A549 (cell line): ENCODE measurements at regions not wholly inside any gene's neighbourhood (a gene's known extent, or its start where the extent isn't known, plus 50 kb on each side); places are given as distances from the start of the nearest gene placed in this dataset.
"Not testable (repeated sequence)": the region's sequence is repeated elsewhere in the genome, so short reads cannot be mapped to it uniquely, and the experiment has no call there.

Experiments
- ATAC-seq, 2 experiments: fragments of 200-7000 bp in 1 of 2; fragments of >200 bp in 1 of 2; cut with Nextera tagmentation in 1 of 2; cut with Tn5 transposase in 1 of 2; 3 replicates each; pipeline versions ENCODE4 v1.8.0 to v1.9.1; 2018 to 2020; ENCODE audit warnings: mild to moderate bottlenecking in 1 of 2, moderate library complexity in 1 of 2
- CTCF ChIA-PET: fragments of 300-600 bp; sonication (Branson Sonifier 250); formaldehyde crosslinking; extraction: SDS; loops from one replicate; lab custom pipeline; 2021; ENCODE audit warnings: antibody characterized with exemption, inconsistent platforms; lab: Yijun Ruan, JAX
- POLR2A ChIA-PET: fragments of 350-600 bp; formaldehyde crosslinking; extraction: SDS; loops from one replicate; lab custom pipeline; 2021; ENCODE audit warnings: antibody characterized with exemption, inconsistent platforms; lab: Yijun Ruan, JAX
- DNase-seq, 2 experiments: peaks; one replicate each; pipeline versions ENCODE4 v3.0.0 to v3.0.0-alpha.2; 2011 to 2016; ENCODE audit warnings: low read depth in 1 of 2, low spot score in 1 of 2
- FAIRE-seq: peaks from 2 replicates; lab custom pipeline; 2011; peaks lifted over from hg19 to GRCh38; lab: Jason Lieb, UNC
- H3K27ac ChIP-seq, 2 experiments: fragments of >200 bp; sonication (Bioruptor Twin); formaldehyde crosslinking; 3 replicates each; pipeline ENCODE4 v1.5.1; 2016 to 2017
- H3K4me1 ChIP-seq: fragments of >200 bp; sonication (Bioruptor Twin); formaldehyde crosslinking; 3 replicates; pipeline ENCODE4 v1.6.1; 2016
- H3K4me2 ChIP-seq: fragments of >200 bp; sonication (Bioruptor Twin); formaldehyde crosslinking; 3 replicates; pipeline ENCODE4 v1.6.1; 2016
- H3K4me3 ChIP-seq: fragments of >200 bp; sonication (Bioruptor Twin); formaldehyde crosslinking; 3 replicates; pipeline ENCODE4 v1.5.1; 2016
- H3K9me3 ChIP-seq: fragments of >200 bp; sonication (Bioruptor Twin); formaldehyde crosslinking; 3 replicates; pipeline ENCODE4 v1.6.1; 2016
- CBX8 ChIP-seq: fragments of 200-600 bp; sonication (generic); IDR thresholded peaks from 2 replicates; pipeline ENCODE4 v1.6.1; 2016
- CEBPB ChIP-seq, 2 experiments: fragments of >200 bp in 1 of 2; sonication (Bioruptor Twin) in 1 of 2; formaldehyde crosslinking in 1 of 2; IDR thresholded peaks; 2 replicates each; pipeline ENCODE4 v1.6.1; 2012 to 2016
- CHD4 ChIP-seq: fragments of 200-600 bp; sonication (generic); IDR thresholded peaks from 2 replicates; pipeline ENCODE4 v1.6.1; 2016; ENCODE audit warnings: antibody characterized with exemption, mild to moderate bottlenecking, borderline replicate concordance
- HOXB5 ChIP-seq: fragments of 250-450 bp; sonication (Bioruptor Pico); IDR thresholded peaks from 2 replicates; pipeline ENCODE4 v1.5.0; 2020; ENCODE audit warnings: mild to moderate bottlenecking, moderate library complexity
- MAZ ChIP-seq: fragments of 150-350 bp; IDR thresholded peaks from 2 replicates; pipeline ENCODE4 v1.6.1; 2014; ENCODE audit warnings: antibody characterized with exemption, low read depth, low read length, borderline replicate concordance
- NPAS2 ChIP-seq: fragments of 250-450 bp; sonication (Bioruptor Pico); IDR thresholded peaks from 2 replicates; pipeline ENCODE4 v1.8.0; 2022; ENCODE audit warnings: mild to moderate bottlenecking, moderate library complexity, borderline replicate concordance
- RFX5 ChIP-seq: fragments of 450-650 bp; IDR thresholded peaks from 2 replicates; pipeline ENCODE4 v1.7.1; 2014; ENCODE audit warnings: antibody characterized with exemption, mild to moderate bottlenecking, moderate library complexity
- RNF2 ChIP-seq: fragments of 200-600 bp; sonication (generic); IDR thresholded peaks from 2 replicates; pipeline ENCODE4 v1.6.1; 2016; ENCODE audit warnings: low read depth, mild to moderate bottlenecking, antibody characterized with exemption, moderate library complexity, borderline replicate concordance
- SMC3 ChIP-seq: fragments of >200 bp; sonication (Bioruptor Twin); formaldehyde crosslinking; IDR thresholded peaks from 3 replicates; pipeline ENCODE4 v1.6.1; 2018; ENCODE audit warnings: inconsistent platforms
- ZNF302 ChIP-seq: fragments of 250-450 bp; sonication (Bioruptor Pico); IDR thresholded peaks from 2 replicates; pipeline ENCODE4 v1.9.0; 2021; ENCODE audit warnings: inconsistent platforms, mild to moderate bottlenecking, moderate library complexity
- WGBS: methylation state at CpG from one replicate; pipeline ENCODE4 v1.1.6; 2017; ENCODE audit errors: missing lambda C conversion rate; 5-methylcytosine and 5-hydroxymethylcytosine counted together
- TF ChIP-seq, protein P1 (sequence below): IDR thresholded peaks from 2 replicates; pipeline ENCODE4 v1.6.1; 2012; ENCODE audit warnings: low read depth, borderline replicate concordance
- TF ChIP-seq, protein P2 (sequence below): fragments of >200 bp; sonication (Bioruptor Twin); formaldehyde crosslinking; IDR thresholded peaks from 3 replicates; pipeline ENCODE4 v1.5.1; 2016
- TF ChIP-seq, protein P3 (sequence below): fragments of 150-350 bp; IDR thresholded peaks from 2 replicates; pipeline ENCODE4 v1.6.1; 2014; ENCODE audit warnings: low read depth, mild to moderate bottlenecking, low read length
- TF ChIP-seq, protein P4 (sequence below): fragments of >200 bp; sonication (Bioruptor Twin); formaldehyde crosslinking; IDR thresholded peaks from 2 replicates; pipeline ENCODE4 v1.6.1; 2016

DNA sequence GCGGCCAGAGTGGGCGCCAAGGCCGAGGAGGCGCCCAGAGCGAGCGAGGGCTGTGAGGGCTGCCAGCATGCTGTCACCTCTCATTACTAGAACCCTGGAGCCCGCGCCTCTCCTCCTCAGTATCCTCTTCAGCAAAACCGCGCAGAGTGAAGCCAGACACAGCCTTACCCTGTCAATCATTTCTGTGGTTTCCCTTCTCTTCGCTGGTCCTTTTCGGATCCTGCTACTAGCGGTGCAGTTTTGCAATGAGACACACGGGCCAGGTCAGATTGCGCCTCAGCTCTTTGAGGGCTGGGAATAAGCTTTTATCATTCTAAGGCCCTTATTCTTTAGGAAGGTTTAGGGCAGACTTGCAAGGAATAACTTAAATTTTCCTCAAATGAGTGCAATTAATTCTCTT is 55.5 kb upstream of the FAM171A1 start:
- no peak overlapping the region for H3K4me3 ChIP-seq
- 61% methylated on average over 15 of the region's 15 CpGs for WGBS
- no peaks in the 10 kb centered on the region for H3K4me1 ChIP-seq
- H3K27ac ChIP-seq: no peak overlapping the region
- H3K9me3 ChIP-seq: no peaks in the 10 kb centered on the region
- ChIA-PET CTCF (interaction anchor here (0.5 to 2.0 kb wide), 8 partner anchors 10 to 666 kb away, joined by 3 to 5 read pairs (median 4); no protein-coding TSS in a partner anchor), POLR2A (no interaction called here)
- H3K4me2 ChIP-seq: no peak overlapping the region
- TF ChIP-seq, protein P1, sequence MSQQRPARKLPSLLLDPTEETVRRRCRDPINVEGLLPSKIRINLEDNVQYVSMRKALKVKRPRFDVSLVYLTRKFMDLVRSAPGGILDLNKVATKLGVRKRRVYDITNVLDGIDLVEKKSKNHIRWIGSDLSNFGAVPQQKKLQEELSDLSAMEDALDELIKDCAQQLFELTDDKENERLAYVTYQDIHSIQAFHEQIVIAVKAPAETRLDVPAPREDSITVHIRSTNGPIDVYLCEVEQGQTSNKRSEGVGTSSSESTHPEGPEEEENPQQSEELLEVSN: no peak
- TF ChIP-seq, protein P2, sequence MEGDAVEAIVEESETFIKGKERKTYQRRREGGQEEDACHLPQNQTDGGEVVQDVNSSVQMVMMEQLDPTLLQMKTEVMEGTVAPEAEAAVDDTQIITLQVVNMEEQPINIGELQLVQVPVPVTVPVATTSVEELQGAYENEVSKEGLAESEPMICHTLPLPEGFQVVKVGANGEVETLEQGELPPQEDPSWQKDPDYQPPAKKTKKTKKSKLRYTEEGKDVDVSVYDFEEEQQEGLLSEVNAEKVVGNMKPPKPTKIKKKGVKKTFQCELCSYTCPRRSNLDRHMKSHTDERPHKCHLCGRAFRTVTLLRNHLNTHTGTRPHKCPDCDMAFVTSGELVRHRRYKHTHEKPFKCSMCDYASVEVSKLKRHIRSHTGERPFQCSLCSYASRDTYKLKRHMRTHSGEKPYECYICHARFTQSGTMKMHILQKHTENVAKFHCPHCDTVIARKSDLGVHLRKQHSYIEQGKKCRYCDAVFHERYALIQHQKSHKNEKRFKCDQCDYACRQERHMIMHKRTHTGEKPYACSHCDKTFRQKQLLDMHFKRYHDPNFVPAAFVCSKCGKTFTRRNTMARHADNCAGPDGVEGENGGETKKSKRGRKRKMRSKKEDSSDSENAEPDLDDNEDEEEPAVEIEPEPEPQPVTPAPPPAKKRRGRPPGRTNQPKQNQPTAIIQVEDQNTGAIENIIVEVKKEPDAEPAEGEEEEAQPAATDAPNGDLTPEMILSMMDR: no peak
- TF ChIP-seq ZNF302: no peak
- TF ChIP-seq, protein P3, sequence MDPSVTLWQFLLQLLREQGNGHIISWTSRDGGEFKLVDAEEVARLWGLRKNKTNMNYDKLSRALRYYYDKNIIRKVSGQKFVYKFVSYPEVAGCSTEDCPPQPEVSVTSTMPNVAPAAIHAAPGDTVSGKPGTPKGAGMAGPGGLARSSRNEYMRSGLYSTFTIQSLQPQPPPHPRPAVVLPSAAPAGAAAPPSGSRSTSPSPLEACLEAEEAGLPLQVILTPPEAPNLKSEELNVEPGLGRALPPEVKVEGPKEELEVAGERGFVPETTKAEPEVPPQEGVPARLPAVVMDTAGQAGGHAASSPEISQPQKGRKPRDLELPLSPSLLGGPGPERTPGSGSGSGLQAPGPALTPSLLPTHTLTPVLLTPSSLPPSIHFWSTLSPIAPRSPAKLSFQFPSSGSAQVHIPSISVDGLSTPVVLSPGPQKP: no peak
- no peak for TF ChIP-seq RFX5
- TF ChIP-seq, protein P4, sequence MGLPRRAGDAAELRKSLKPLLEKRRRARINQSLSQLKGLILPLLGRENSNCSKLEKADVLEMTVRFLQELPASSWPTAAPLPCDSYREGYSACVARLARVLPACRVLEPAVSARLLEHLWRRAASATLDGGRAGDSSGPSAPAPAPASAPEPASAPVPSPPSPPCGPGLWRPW: no peak
- no peak for TF ChIP-seq CEBPB (IDR thresholded peaks at IDR 0.05)
- no peak for TF ChIP-seq CHD4
- no peak for TF ChIP-seq MAZ
- TF ChIP-seq RNF2: no peak
- TF ChIP-seq NPAS2 (CRISPR knock-in tag): no peak
- TF ChIP-seq, all 56 proteins: peak for 0
- no peak for ATAC-seq
- DNase-seq: no peak
- no peak for FAIRE-seq

DNA sequence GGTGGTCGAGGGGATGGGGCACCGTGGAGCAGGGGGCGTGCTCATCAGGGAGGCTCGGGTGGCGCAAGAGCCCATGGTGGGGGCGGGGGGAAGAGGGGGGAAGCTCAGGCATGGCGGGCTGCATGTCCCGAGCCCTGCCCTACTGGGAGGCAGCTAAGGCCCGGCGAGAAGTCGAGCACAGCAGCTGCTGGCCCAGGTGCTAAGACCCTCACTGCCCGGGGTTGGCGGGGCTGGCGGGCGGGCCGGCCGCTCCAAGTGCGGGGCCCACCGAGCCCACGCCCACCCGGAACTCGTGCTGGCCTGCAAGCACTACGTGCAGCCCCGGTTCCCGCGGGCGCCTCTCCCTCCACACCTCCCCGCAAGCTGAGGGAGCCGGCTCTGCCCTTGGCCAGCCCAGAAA is 55.0 kb upstream of the FAM171A1 start:
- no peaks in the 10 kb centered on the region for H3K9me3 ChIP-seq
- no peak for ATAC-seq
- TF ChIP-seq RFX5: no peak
- TF ChIP-seq HOXB5 (CRISPR knock-in tag): no peak
- no peak for TF ChIP-seq RNF2
- TF ChIP-seq SMC3: no peak
- no peak for TF ChIP-seq CBX8
- TF ChIP-seq, all 56 proteins: peak for 0
- Histone ChIP-seq H3K4me2 (no peak overlapping the region), H3K4me3 (no peak overlapping the region), H3K4me1 (no peaks in the 10 kb centered on the region), H3K27ac (no peak overlapping the region)
- 49% methylated on average over 8 of the region's 29 CpGs for WGBS
- no peak for DNase-seq
- POLR2A ChIA-PET: no interaction called here
- CTCF ChIA-PET: interaction anchor here (0.5 to 2.1 kb wide), 7 partner anchors 8 to 666 kb away, joined by 3 to 9 read pairs (median 4); no protein-coding TSS in a partner anchor
- FAIRE-seq: no peak

DNA sequence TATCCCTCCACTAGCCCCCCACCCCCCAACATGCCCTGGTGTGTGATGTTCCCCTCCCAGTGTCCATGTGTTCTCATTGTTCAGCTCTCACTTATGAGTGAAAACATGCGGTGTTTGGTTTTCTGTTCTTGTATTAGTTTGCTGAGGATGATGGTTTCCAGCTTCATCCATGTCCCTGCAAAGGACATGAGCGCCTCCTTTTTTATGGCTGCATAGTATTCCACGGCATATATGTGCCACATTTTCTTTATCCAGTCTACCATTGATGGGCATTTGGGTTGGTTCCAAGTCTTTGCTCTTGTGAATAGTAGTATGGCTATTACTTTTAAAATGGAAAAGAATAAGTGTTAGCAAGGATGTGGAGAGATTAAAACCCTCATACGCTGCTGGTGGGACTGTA is 50.8 kb upstream of the FAM171A1 start:
- H3K4me1 ChIP-seq, ATAC-seq, H3K4me2 ChIP-seq, H3K4me3 ChIP-seq, CTCF ChIA-PET, DNase-seq, POLR2A ChIA-PET, H3K27ac ChIP-seq, FAIRE-seq, H3K9me3 ChIP-seq: not testable (repeated sequence)
- WGBS: 49% methylated on average over 4 of the region's 4 CpGs
